GM12865 (cell line): ENCODE measurements at regions not wholly inside any gene's neighbourhood (a gene's known extent, or its start where the extent isn't known, plus 50 kb on each side); places are given as distances from the start of the nearest gene placed in this dataset.
"Not testable (repeated sequence)": the region's sequence is repeated elsewhere in the genome, so short reads cannot be mapped to it uniquely, and the experiment has no call there.

ENCODE experiments used
- DNase-seq: peaks from one replicate; pipeline ENCODE4 v3.0.0; 2010; ENCODE audit warnings: low read depth
- H3K4me3 ChIP-seq: 2 replicates; pipeline ENCODE4 v1.5.1; 2011; ENCODE audit warnings: mild to moderate bottlenecking, low read depth, low read length, control low read depth
- CTCF ChIP-seq: IDR thresholded peaks from 2 replicates; pipeline ENCODE4 v1.5.1; 2011; ENCODE audit warnings: low read length, control low read depth, low read depth, inconsistent platforms; ENCODE audit not compliant: insufficient read depth; ENCODE audit errors: missing control alignments

- no peak overlapping the region for H3K4me3 ChIP-seq
- DNase-seq, result peak; percentile 21
- TF ChIP-seq CTCF, result peak; percentile 24
Measured at GRCh38 chr4:173990126-173990868, 293.2 kb downstream of the FBXO8 start.

- H3K4me3 ChIP-seq, DNase-seq: not testable (repeated sequence)
Measured at GRCh38 chr4:173963523-173963922, 319.9 kb downstream of the FBXO8 start.

GRCh38 chr4:173960398-173960797, 323.1 kb downstream of the FBXO8 start:
- no peak for TF ChIP-seq CTCF
- H3K4me3 ChIP-seq, result no peak overlapping the region
- no peak for DNase-seq

GRCh38 chr4:173958445-173958844, 325.0 kb downstream of the FBXO8 start:
- TF ChIP-seq CTCF, result no peak
- DNase-seq, result no peak

GRCh38 chr4:173943547-173943946, 339.9 kb downstream of the FBXO8 start:
- no peak overlapping the region for H3K4me3 ChIP-seq
- DNase-seq, result no peak
- no peak for TF ChIP-seq CTCF

More at GRCh38 chr4:173958445-173958844, 325.0 kb downstream of the FBXO8 start:
- no peak overlapping the region for H3K4me3 ChIP-seq

- no peak for TF ChIP-seq CTCF
- no peak overlapping the region for H3K4me3 ChIP-seq
- no peak for DNase-seq
Measured at GRCh38 chr4:173940146-173940545, 343.3 kb downstream of the FBXO8 start.

- H3K4me3 ChIP-seq, result no peak overlapping the region
- TF ChIP-seq CTCF, result no peak
- DNase-seq, result no peak
Measured at GRCh38 chr4:173937631-173938270, 345.7 kb downstream of the FBXO8 start.
